ENCODE measurements at regions not wholly inside any gene's neighbourhood (a gene's known extent, or its start where the extent isn't known, plus 50 kb on each side); places are given as distances from the start of the nearest gene placed in this dataset.
"Not testable (repeated sequence)": the region's sequence is repeated elsewhere in the genome, so short reads cannot be mapped to it uniquely, and the experiment has no call there.

GRCh38 chr18:57951999-57952774 is 91.8 kb upstream of the NEDD4L start:
- DNase-seq, result no peak

- DNase-seq, result no peak
Measured at GRCh38 chr18:57951117-57951796, 92.8 kb upstream of the NEDD4L start.

GRCh38 chr18:57950542-57950941 is 93.5 kb upstream of the NEDD4L start:
- DNase-seq, result no peak

- DNase-seq, result not testable (repeated sequence)
Measured at GRCh38 chr18:57949335-57949734, 94.7 kb upstream of the NEDD4L start.

- DNase-seq, result no peak
Measured at GRCh38 chr18:57947117-57947516, 96.9 kb upstream of the NEDD4L start.

GRCh38 chr18:57943723-57944122 is 100.3 kb upstream of the NEDD4L start:
- DNase-seq, result no peak

- DNase-seq, result no peak
Measured at GRCh38 chr18:57942493-57942892, 101.5 kb upstream of the NEDD4L start.

GRCh38 chr18:57941841-57942489 is 102.1 kb upstream of the NEDD4L start:
- no peak for DNase-seq

GRCh38 chr18:57940166-57940660 is 103.8 kb upstream of the NEDD4L start:
- DNase-seq, result no peak

GRCh38 chr18:57934375-57934774 is 109.7 kb upstream of the NEDD4L start:
- DNase-seq, result not testable (repeated sequence)

- DNase-seq, result no peak
Measured at GRCh38 chr18:57931038-57931437, 113.0 kb upstream of the NEDD4L start.

GRCh38 chr18:57930476-57930875 is 113.5 kb upstream of the NEDD4L start:
- no peak for DNase-seq

GRCh38 chr18:57929922-57930321 is 114.1 kb upstream of the NEDD4L start:
- no peak for DNase-seq

GRCh38 chr18:57928466-57928865 is 115.6 kb upstream of the NEDD4L start:
- no peak for DNase-seq

GRCh38 chr18:57927511-57927910 is 116.5 kb upstream of the NEDD4L start:
- DNase-seq, result no peak

- no peak for DNase-seq
Measured at GRCh38 chr18:57925706-57926105, 118.3 kb upstream of the NEDD4L start.

GRCh38 chr18:57923611-57924010 is 120.4 kb upstream of the NEDD4L start:
- DNase-seq, result no peak

- DNase-seq, result no peak
Measured at GRCh38 chr18:57922885-57923284, 119.8 kb upstream of the ATP8B1 start.

- no peak for DNase-seq
Measured at GRCh38 chr18:57921708-57922107, 118.6 kb upstream of the ATP8B1 start.

GRCh38 chr18:57920036-57920435 is 116.9 kb upstream of the ATP8B1 start:
- DNase-seq, result no peak

- no peak for DNase-seq
Measured at GRCh38 chr18:57918601-57919000, 115.5 kb upstream of the ATP8B1 start.

- no peak for DNase-seq
Measured at GRCh38 chr18:57916684-57917083, 113.6 kb upstream of the ATP8B1 start.

GRCh38 chr18:57915865-57916582 is 112.9 kb upstream of the ATP8B1 start:
- DNase-seq, result no peak

All from CD4-positive, alpha-beta T cell treated with Interleukin-6 for 4 hours (primary cell).